Activated naive CD4-positive, alpha-beta T cell treated with Interleukin-2 at 50 U/mL for 16 hours (primary cell): ENCODE measurements at regions not wholly inside any gene's neighbourhood (a gene's known extent, or its start where the extent isn't known, plus 50 kb on each side); places are given as distances from the start of the nearest gene placed in this dataset.

Experiments
- DNase-seq: peaks from one replicate; pipeline ENCODE4 v3.0.0-alpha.2; 2020

DNA sequence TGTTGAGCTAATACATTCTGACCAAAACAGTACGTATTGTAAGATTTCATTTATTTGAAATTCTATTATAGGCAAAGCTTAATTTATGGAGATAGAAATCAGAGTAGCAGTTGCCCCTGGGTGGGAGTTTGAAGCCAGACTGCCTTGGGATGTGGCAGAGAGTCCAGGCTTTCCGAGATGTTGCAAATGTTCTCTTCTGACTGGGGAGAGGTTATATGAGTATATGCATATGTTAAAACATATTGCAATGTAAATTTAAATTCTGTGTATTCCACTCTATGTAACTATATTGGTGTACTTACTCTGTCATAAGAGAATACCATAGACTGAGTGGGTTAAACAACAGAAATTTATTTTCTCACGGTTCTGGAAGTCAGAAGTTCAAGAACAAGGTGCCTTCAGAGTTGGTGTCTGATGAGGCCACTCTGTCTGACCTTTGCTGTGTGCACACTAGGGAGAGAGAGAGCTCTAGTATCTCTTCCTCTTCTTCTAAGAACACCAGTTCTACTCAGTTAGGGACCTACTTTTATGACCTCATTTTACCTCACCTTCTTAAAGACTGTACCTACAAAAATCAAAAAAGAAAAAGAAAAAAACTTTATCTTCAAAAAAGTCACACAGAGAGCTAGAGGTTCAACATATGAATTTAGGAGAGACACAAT is 299.3 kb upstream of the HS3ST1 start:
- no peak for DNase-seq

GRCh38 chr4:11724731-11725130 is 296.0 kb upstream of the HS3ST1 start:
- DNase-seq = no peak

DNA sequence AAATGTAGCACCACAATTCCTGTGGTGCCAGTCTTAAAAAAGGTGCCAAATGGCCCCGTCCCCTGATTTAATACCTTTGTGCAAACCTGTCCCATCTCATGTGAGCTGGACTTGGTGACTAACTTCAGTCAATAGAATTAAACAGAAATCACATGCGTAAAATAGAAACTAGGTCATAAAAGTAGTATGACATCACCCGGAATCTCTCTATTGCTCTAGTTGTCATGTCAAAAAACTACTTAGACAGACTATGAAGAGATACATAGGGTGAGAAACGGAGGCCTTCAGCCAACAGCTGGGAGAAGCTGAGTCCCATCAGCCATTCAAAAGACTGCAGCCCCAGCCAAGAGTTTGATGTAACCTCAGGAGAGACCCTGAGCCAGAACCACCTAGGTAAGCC is 293.5 kb upstream of the HS3ST1 start:
- no peak for DNase-seq

DNA sequence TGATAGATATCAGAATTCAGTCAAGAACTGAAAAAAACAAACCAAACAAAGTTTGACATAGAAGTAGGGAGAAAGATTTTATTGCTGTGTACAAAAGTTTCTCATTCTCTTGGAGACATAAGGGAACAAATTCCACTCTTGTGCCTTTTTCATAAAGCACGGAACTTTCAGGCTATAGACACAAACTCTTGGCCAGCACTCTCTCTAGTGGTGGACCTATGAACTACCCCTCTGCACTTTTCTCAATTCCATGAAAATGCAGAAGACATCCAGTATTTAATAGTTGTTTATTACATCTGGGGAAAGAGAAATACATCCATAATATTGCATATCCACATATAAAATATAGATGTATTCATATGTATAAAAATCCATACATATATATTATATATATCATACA is 291.6 kb upstream of the HS3ST1 start:
- no peak for DNase-seq

DNA sequence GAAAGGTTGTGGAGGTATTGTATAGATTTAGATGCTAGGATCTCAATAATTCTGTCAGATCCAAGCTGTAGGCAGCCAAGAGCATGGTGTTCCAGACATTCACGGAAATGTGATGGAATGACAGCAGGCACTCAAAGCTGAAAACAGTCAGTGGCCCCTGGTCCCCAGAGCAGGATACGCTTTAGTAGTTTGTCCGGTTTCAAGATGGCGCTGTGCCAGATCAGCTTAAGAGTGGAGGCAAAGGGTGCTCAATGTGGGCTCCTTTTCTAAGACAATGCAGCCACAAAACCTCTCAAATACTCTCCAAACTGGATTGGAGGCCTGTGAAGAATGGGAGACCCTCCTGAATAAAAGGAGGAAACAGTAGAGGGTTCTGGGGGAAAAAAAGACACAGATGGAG is 291.2 kb upstream of the HS3ST1 start:
- DNase-seq = no peak

DNA sequence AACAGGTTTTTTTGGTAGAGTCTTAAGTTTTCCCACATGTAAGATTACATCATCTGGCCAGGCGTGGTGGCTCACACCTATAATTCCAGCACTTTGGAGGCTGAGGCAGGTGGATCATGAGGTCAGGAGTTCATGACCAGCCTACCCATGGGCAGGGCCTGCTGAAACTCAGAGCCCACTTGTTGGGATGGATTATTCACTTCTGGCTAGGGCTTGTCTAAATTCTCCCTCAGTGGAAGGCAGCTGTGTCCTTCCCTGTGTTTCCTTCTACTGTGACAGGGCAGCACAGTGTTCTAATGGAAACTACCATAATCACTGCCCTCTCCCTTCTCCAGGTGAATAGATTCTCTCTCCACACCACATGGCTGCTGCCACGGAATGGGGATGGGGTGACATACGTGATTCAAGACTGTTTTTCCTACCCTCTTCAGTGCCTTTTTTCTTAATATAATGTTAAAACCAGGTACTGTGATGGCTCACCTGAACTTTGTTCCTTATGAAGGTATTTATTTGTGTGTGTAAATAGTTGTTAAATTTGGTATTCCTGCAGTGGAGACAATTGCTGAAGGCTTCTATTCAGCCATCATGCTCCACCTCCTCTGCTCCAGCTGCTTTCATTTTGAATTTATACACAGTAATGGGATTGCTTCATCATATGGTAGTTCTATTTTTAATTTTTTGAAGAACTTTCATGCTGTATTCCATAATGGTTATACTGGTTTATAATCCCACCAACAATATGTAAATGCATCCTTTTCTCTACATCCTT is 287.2 kb upstream of the HS3ST1 start:
- no peak for DNase-seq

- no peak for DNase-seq
Measured at GRCh38 chr4:11710453-11711093, 281.9 kb upstream of the HS3ST1 start.

DNA sequence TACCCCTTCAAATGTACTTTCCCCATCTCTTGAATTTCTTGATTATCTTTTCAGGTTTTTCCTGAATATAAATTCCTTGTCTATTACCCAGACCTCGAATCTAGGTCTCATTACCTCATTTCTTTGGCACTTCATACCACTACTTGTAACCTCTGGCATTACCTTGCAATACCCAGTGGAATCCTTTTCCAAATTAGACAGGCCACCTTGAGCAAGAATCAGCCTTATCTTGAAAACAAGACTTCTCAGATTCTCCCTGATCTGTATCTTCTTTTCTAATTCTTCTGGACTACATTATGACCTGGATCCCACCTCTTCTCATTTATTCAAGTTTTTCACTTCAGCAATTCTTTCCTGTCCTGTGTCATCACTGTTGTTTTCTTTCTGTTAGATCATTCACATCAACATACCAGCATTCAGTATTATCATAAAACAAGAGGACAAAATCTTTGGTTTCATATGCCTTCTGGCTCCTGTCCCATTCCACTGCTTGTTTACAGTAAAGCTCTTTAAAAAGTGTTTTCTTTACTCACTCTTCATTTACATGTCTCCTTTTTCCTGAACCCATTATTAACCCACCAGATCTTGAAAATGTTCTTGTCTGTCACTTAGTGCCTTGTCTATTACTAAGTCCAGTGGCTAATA is 275.6 kb upstream of the HS3ST1 start:
- no peak for DNase-seq

DNA sequence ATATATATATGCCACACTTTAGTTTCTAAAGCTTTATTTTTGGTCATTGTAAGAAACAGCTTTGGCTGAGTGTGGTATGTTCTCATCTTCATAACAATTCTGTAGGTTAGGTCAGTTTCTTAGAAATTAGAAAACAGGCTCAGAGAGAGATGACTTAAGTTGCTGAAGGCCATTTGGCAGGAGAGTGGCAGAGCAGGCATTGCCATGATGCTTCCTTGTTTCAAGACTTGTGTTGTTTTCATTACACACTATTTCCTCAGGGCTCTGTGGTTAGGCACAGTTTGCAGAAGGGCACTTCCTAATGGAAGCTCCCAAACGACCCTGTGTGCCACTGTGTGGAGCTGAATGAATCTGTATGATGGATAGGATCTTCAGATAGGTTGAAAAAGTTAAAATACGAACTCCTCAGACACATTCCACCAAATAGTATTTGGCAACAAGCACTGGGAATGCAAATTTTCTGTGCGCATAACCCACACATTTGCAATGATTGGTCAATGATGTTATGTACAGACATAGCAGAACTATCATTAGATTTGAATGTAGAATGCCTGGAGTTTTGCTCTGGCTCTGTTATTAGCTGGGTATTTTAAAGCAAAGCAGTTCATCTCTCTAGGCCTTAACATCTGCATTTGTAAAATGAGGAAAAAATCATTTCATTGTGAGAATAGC is 274.3 kb upstream of the HS3ST1 start:
- DNase-seq = no peak

- no peak for DNase-seq
Measured at GRCh38 chr4:11701966-11702725, 273.5 kb upstream of the HS3ST1 start.

DNA sequence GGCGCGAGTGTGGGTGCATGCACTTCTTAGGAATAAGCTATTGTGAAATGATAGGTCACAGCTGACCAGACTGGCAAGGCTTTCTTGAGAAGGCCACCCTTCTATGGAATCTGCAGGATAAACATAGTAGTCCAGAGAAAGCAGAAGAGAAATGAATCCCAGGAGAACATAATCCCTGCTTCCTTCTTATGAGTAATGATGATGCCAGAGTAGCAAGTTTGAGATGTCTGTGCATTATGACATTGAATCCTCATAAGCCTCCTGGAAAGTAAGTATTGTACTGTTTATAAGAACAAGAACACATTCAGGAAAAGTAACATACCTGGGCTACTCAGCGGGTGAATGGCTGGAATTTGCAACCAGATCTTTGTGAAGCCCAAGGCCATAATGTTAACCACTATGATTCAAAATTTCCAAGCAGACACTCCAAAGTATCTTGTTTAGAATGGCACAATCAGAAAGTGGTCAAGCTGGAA is 272.1 kb upstream of the HS3ST1 start:
- DNase-seq = no peak

DNA sequence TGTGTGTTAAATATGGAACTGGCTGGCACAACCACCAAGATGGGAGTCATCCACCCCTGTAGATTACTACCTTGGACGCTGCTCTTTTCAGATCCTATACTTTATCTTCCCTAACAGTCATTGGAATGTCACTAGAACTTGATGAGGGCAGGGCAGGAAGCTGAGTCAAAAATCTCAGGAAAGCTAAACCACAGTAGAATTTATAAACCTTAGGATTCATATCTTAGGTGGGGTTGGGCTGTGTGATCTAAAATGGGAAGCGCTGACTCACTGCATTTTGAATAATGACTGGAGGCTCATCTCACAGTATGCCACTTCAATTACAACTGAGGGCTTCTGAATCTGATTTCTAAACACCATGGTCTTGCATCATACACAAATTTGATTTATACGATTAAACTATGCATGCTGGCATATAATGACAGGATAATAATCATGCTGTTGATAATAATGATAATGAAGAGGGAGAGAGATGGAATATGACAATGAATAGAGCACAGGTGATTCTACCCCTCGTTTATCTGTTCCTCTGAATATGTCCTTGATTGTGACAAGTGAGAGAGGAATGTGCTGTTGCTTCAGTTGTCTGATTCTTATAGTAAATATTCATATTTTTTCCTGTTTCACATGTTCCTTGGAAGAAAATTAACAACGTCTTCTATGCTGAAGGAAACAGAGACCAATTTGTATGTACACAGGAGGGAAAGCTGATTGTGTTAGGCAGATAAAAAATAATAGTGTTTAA is 270.3 kb upstream of the HS3ST1 start:
- DNase-seq = no peak

GRCh38 chr4:11698033-11698432 is 269.3 kb upstream of the HS3ST1 start:
- DNase-seq = no peak

DNA sequence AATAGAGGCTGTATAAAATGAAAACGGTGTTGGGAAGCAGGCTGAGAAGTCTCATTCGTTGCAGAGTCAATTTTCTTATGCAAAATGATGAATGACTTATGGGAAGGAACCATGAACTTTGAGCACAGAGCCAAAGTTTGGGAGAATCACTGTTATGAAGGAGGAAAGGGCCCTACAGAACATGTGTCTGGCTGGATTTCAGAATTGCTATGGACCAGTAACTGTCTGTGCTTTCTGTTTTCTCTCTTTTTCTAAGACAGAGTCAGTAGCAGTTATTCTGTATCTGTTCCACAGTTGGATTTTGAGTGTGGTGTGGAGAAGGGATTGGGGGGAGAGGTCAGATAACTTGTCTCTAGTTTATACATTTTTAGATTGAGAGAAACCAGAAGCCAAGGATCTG is 265.0 kb upstream of the HS3ST1 start:
- no peak for DNase-seq

- DNase-seq = no peak
Measured at GRCh38 chr4:11691236-11691635, 262.5 kb upstream of the HS3ST1 start.

DNA sequence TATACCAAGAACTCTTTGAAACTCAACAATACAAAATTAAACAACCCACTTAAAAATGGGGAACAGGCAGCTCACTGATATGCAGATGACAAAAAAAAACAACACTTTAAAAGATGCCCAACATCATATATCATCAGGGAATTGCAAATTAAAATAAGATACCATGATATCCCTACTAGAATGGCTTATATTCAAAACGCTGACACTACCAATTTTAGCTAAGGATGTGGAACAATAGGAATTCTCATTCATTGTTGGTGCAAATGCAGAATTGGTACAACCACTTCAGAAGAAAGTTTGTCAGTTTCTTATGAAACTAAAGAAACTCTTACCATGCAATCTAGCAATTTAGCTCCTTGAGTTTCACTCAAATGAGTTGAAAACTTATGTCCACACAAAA is 259.0 kb upstream of the HS3ST1 start:
- no peak for DNase-seq

GRCh38 chr4:11685481-11685880 is 256.8 kb upstream of the HS3ST1 start:
- DNase-seq = no peak

- DNase-seq = no peak
Measured at GRCh38 chr4:11675051-11675800, 246.5 kb upstream of the HS3ST1 start.

GRCh38 chr4:11670304-11670703 is 241.6 kb upstream of the HS3ST1 start:
- no peak for DNase-seq

DNA sequence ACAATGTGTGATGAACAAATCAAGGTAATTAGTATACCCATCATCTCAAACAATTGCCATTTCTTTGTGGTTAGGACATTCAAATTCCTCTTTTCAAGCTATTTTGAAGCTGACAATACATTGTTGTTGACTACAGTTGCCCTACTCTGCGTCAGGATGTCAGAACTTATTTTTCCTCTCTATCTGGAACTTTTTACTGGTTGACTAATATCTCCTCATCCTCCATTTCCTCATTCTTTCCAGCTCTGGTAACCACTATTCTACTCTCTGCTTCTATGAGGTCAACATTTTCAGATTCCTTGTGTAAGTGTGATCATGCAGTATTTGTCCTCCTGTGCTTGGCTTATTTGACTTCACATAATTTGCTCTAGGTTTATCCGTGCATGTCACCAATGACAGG is 240.5 kb upstream of the HS3ST1 start:
- DNase-seq = no peak

GRCh38 chr4:11663114-11663513 is 234.4 kb upstream of the HS3ST1 start:
- no peak for DNase-seq
